B cell (primary cell): ENCODE measurements at regions not wholly inside any gene's neighbourhood (a gene's known extent, or its start where the extent isn't known, plus 50 kb on each side); places are given as distances from the start of the nearest gene placed in this dataset.

Source experiments
- ATAC-seq: fragments of 200-7000 bp; cut with Tn5 transposase; one replicate; pipeline ENCODE4 v1.10.0; 2021; ENCODE audit warnings: low read depth, mild to moderate bottlenecking, moderate number of reproducible peaks, moderate library complexity
- CTCF ChIA-PET: fragments of 350-600 bp; sonication (Branson Sonifier 250); formaldehyde crosslinking; loops from one replicate; lab custom pipeline; 2021; ENCODE audit warnings: antibody characterized with exemption, inconsistent platforms; lab: Charles Lee
- POLR2A ChIA-PET: fragments of 350-600 bp; sonication (Branson Sonifier 250); formaldehyde crosslinking; loops from one replicate; lab custom pipeline; 2021; ENCODE audit warnings: antibody characterized with exemption; lab: Charles Lee
- DNase-seq: peaks from one replicate; pipeline ENCODE4 v3.0.0; 2013
- H2AFZ ChIP-seq: 2 replicates; pipeline ENCODE4 v1.6.1; 2012; ENCODE audit warnings: mild to moderate bottlenecking, low read depth, low read length; ENCODE audit not compliant: insufficient read depth, poor library complexity, severe bottlenecking
- H3K27ac ChIP-seq, 2 donors: 1 replicate in 1 of 2; 2 replicates in 1 of 2; pipeline ENCODE4 v1.5.1; 2012 to 2013; ENCODE audit warnings: low read length in 2 of 2, mild to moderate bottlenecking in 2 of 2, moderate library complexity in 1 of 2
- H3K27me3 ChIP-seq, 4 experiments: fragments of 200-600 bp in 1 of 4; sonication (generic) in 1 of 4; replicated peaks in 1 of 4; 1 replicate in 2 of 4; 2 replicates in 2 of 4; pipeline versions ENCODE4 v1.6.1 to v1.7.0; 2013 to 2016; ENCODE audit warnings: low read length in 3 of 4, mild to moderate bottlenecking in 2 of 4, mixed read lengths in 1 of 4, moderate library complexity in 1 of 4; ENCODE audit not compliant: insufficient read depth in 4 of 4, control insufficient read depth in 3 of 4; ENCODE audit errors: control extremely low read depth in 1 of 4
- H3K36me3 ChIP-seq, 2 experiments: replicated peaks in 1 of 2; 1 replicate in 1 of 2; 2 replicates in 1 of 2; pipeline versions ENCODE4 v1.6.1 to v1.7.1; 2013; ENCODE audit warnings: low read length in 1 of 2; ENCODE audit not compliant: insufficient read depth in 2 of 2, control insufficient read depth in 1 of 2; ENCODE audit errors: control extremely low read depth in 1 of 2, extremely low read depth in 1 of 2
- H3K4me1 ChIP-seq, 2 donors: fragments of 200-600 bp in 1 of 2; sonication (generic) in 1 of 2; 1 replicate in 1 of 2; 2 replicates in 1 of 2; pipeline versions ENCODE4 v1.5.1 to v1.6.1; 2013 to 2017; ENCODE audit warnings: low read length in 2 of 2; ENCODE audit not compliant: control insufficient read depth in 2 of 2, insufficient read depth in 2 of 2
- H3K4me2 ChIP-seq: replicated peaks from 2 replicates; pipeline ENCODE3; 2012; ENCODE audit warnings: mild to moderate bottlenecking, low read depth, low read length; ENCODE audit not compliant: poor library complexity, severe bottlenecking
- H3K4me3 ChIP-seq, 5 experiments: fragments of 200-600 bp in 1 of 5; sonication (generic) in 1 of 5; 1 replicate in 3 of 5; 2 replicates in 2 of 5; pipeline versions ENCODE4 v1.5.1 to v1.7.0; 2011 to 2016; ENCODE audit warnings: low read length in 4 of 5, mild to moderate bottlenecking in 4 of 5, low read depth in 2 of 5, control low read depth in 1 of 5, moderate library complexity in 1 of 5; ENCODE audit not compliant: insufficient read depth in 1 of 5; ENCODE audit errors: control extremely low read depth in 1 of 5, extremely low read depth in 1 of 5
- H3K79me2 ChIP-seq: fragments of 200-600 bp; sonication (generic); one replicate; pipeline ENCODE4 v1.6.0; 2016; ENCODE audit warnings: low read length; ENCODE audit not compliant: control insufficient read depth, insufficient read depth
- H3K9ac ChIP-seq: fragments of 200-600 bp; sonication (generic); 2 replicates; pipeline ENCODE4 v1.6.1; 2017; ENCODE audit warnings: mild to moderate bottlenecking, low read length, moderate library complexity
- H3K9me3 ChIP-seq, 3 donors: one replicate each; pipeline versions ENCODE4 v1.6.1 to v1.7.1; 2013; ENCODE audit warnings: low read length in 2 of 3; ENCODE audit not compliant: control insufficient read depth in 2 of 3, insufficient read depth in 1 of 3; ENCODE audit errors: control extremely low read depth in 1 of 3
- H4K20me1 ChIP-seq: 2 replicates; pipeline ENCODE4 v1.6.0; 2012; ENCODE audit warnings: mild to moderate bottlenecking, low read length; ENCODE audit not compliant: insufficient read depth, control insufficient read depth, poor library complexity, severe bottlenecking
- H3K27ac Mint-ChIP-seq: one replicate; pipeline ENCODE4 v1.8.0; 2021; ENCODE audit warnings: mixed read lengths
- H3K27me3 Mint-ChIP-seq: one replicate; pipeline ENCODE4 v1.8.0; 2021; ENCODE audit warnings: mixed read lengths
- H3K4me1 Mint-ChIP-seq: one replicate; pipeline ENCODE4 v1.8.0; 2021; ENCODE audit warnings: mixed read lengths
- H3K4me3 Mint-ChIP-seq: one replicate; pipeline ENCODE4 v1.8.0; 2021; ENCODE audit warnings: mixed read lengths
- H3K9me3 Mint-ChIP-seq: one replicate; pipeline ENCODE4 v1.8.0; 2022; ENCODE audit warnings: mixed read lengths; ENCODE audit not compliant: insufficient read depth
- EZH2 ChIP-seq: IDR thresholded peaks from 2 replicates; pipeline ENCODE4 v1.6.1; 2012; ENCODE audit warnings: borderline replicate concordance, low read depth, mild to moderate bottlenecking, moderate library complexity, low read length; ENCODE audit not compliant: insufficient read depth, poor library complexity, severe bottlenecking
- WGBS: methylation state at CpG from one replicate; pipeline ENCODE4 v1.1.5; 2013; ENCODE audit warnings: missing lambda C conversion rate; ENCODE audit not compliant: insufficient coverage; 5-methylcytosine and 5-hydroxymethylcytosine counted together
- intact Hi-C: fragments of 100-400 bp; cut with micrococcal nuclease; formaldehyde crosslinking; loops from one replicate; pipeline ENCODE4 v1.10.0; 2022
- TF ChIP-seq, protein P1 (sequence below): fragments of 200-600 bp; IDR thresholded peaks from one replicate; pipeline ENCODE4 v1.8.0; 2022; ENCODE audit warnings: antibody characterized with exemption, mild to moderate bottlenecking

DNA sequence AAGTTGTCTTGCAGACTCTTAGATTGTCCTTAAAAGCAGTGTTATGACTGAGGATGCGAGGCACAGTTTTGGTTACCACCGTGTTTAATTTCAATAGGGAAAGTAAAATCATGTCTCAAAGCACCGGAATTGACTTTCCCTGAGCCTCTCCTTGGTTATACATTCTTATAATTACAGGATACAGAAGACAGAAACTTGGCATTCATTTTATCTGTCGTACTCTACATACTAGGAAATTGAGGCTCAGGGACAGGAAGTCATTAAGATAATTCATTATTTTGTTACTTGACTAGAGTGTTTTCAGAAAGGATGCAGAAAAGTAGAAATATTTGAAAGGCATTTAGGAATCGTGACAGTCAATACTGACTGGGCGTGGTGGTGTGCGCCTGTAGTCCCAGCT lies 54.0 kb upstream of the SPATA31D4 start:
- H3K27me3 Mint-ChIP-seq, result no peaks in the 10 kb centered on the region
- DNase-seq (no peak), ATAC-seq (no peak)
- no peaks in the 10 kb centered on the region for H3K9me3 Mint-ChIP-seq
- Histone ChIP-seq H2AFZ (no peak overlapping the region), H3K27me3 (no peaks in the 10 kb centered on the region), H3K4me1 (no peaks in the 10 kb centered on the region), H3K36me3 (no peaks in the 10 kb centered on the region), H3K27ac (no peak overlapping the region), H3K79me2 (no peaks in the 10 kb centered on the region), H3K9ac (no peak overlapping the region), H3K9me3 (no peaks in the 10 kb centered on the region), H4K20me1 (no peaks in the 10 kb centered on the region), H3K4me3 (no peak overlapping the region), H3K4me2 (no peak overlapping the region)
- no peak overlapping the region for H3K4me3 Mint-ChIP-seq
- POLR2A ChIA-PET, result interaction anchor here (0.8 kb wide), 1 partner anchor 11 kb away, joined by 3 read pairs; no protein-coding TSS in a partner anchor
- CTCF ChIA-PET, result no interaction called here
- TF ChIP-seq, protein P1, sequence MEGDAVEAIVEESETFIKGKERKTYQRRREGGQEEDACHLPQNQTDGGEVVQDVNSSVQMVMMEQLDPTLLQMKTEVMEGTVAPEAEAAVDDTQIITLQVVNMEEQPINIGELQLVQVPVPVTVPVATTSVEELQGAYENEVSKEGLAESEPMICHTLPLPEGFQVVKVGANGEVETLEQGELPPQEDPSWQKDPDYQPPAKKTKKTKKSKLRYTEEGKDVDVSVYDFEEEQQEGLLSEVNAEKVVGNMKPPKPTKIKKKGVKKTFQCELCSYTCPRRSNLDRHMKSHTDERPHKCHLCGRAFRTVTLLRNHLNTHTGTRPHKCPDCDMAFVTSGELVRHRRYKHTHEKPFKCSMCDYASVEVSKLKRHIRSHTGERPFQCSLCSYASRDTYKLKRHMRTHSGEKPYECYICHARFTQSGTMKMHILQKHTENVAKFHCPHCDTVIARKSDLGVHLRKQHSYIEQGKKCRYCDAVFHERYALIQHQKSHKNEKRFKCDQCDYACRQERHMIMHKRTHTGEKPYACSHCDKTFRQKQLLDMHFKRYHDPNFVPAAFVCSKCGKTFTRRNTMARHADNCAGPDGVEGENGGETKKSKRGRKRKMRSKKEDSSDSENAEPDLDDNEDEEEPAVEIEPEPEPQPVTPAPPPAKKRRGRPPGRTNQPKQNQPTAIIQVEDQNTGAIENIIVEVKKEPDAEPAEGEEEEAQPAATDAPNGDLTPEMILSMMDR, result no peak
- TF ChIP-seq EZH2, result no peak
- H3K27ac Mint-ChIP-seq, result no peak overlapping the region
- 77% methylated on average over 3 of the region's 7 CpGs for WGBS
- intact Hi-C loops, result no loop called here
- H3K4me1 Mint-ChIP-seq, result no peaks in the 10 kb centered on the region

DNA sequence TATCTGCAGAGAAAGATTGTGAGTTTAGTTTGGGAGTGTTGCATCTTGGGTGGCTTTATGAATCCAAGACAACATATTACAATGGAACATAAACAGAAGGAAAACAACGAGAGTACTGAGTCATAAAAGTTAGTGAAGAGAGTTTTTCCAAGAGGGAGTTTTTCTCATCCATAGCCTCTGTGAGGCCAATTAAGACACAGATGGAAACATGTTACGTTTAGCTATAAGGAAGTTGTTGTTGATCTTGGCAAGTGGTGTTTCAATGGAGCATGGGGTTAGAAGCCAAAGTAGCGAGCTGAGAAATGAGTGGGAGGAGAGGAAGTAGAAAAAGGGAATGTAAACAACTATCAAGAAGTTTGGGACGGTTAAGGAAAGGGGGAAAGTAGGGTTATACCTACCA lies 53.3 kb upstream of the SPATA31D4 start:
- H2AFZ ChIP-seq, result no peak overlapping the region
- H3K36me3 ChIP-seq, result no peaks in the 10 kb centered on the region

More for the DNA sequence above, 53.3 kb upstream of the SPATA31D4 start:
- Mint-ChIP-seq H3K9me3 (no peaks in the 10 kb centered on the region), H3K27me3 (no peaks in the 10 kb centered on the region), H3K4me3 (no peak overlapping the region), H3K4me1 (no peaks in the 10 kb centered on the region), H3K27ac (no peak overlapping the region)
- H3K79me2 ChIP-seq, result no peaks in the 10 kb centered on the region
- ChIA-PET POLR2A (no interaction called here), CTCF (no interaction called here)
- no peak overlapping the region for H3K4me2 ChIP-seq
- ATAC-seq (no peak), DNase-seq (no peak)
- no peak overlapping the region for H3K4me3 ChIP-seq
- H4K20me1 ChIP-seq, result no peaks in the 10 kb centered on the region
- WGBS, result 82% methylated on average over 3 of the region's 4 CpGs
- H3K27me3 ChIP-seq, result no peaks in the 10 kb centered on the region
- no peaks in the 10 kb centered on the region for H3K9me3 ChIP-seq
- TF ChIP-seq, protein P1, result no peak
- no peak for TF ChIP-seq EZH2
- no peak overlapping the region for H3K27ac ChIP-seq
- H3K9ac ChIP-seq, result no peak overlapping the region
- no peaks in the 10 kb centered on the region for H3K4me1 ChIP-seq
- intact Hi-C loops, result no loop called here
